ENCODE measurements at regions not wholly inside any gene's neighbourhood (a gene's known extent, or its start where the extent isn't known, plus 50 kb on each side); places are given as distances from the start of the nearest gene placed in this dataset.
"Not testable (repeated sequence)": the region's sequence is repeated elsewhere in the genome, so short reads cannot be mapped to it uniquely, and the experiment has no call there.

DNA sequence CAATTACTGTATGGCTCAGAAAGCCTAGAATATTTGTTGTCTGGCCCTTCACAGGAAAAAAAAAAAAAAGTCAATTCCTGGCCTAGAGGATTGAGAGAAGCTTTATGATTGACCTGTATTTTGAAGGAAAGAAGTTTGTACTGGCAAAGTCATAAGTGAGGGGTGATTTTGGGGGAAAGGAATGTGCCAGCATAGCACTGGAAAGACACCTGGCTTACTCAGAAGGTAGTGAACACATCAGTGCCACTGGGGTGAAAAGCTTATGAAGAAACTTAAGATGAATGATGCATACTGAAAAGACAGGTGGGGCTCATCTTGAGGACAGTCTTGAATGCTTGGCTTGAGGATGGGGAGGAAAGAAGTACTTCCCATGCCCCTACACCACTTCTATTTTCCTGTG lies 127.9 kb upstream of the RASA1 start:
- H3K27ac Mint-ChIP-seq = no peak overlapping the region
- H3K4me1 Mint-ChIP-seq = peaks cover 4% of the 10 kb centered on the region
- intact Hi-C loops (cut with micrococcal nuclease) = no loop called here

DNA sequence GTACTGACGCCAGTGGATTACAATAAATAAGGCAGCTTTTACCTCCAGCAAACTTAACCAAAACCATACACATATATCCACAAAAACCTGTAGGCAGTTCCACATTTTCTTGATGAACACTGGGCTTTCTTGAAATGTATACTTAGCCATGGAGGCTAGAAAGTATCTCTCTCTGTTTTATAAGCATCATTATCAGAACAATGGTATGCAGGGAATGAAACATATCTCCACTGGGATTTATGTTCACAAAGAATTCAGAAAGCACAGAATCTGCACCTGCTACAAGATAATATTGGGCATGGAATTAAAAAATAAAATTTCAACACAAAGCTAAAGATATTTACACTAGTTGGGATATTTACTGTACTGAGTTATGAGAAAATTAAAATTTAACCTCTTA lies 126.1 kb upstream of the RASA1 start:
- no peak overlapping the region for H3K4me2 ChIP-seq (replicated peaks; ENCODE audit: extremely low read depth, low read length, poor library complexity, severe bottlenecking)
- H3K9me3 ChIP-seq (replicated peaks in 1 of 2; ENCODE audit: control insufficient read depth in 1 of 2, insufficient read depth in 1 of 2, low read length in 2 of 2) = no peaks in the 10 kb centered on the region
- H3K36me3 ChIP-seq (replicated peaks in 1 of 2; ENCODE audit: control insufficient read depth in 1 of 2, insufficient read depth in 2 of 2, low read length in 2 of 2) = no peaks in the 10 kb centered on the region
- no peak for TF ChIP-seq CTCF (IDR thresholded peaks at IDR 0.05)
- DNase-seq = no peak
- no peak overlapping the region for H3K27ac Mint-ChIP-seq
- H3K27ac ChIP-seq (ENCODE audit: low read depth in 1 of 2, low read length in 2 of 2) = no peak overlapping the region
- WGBS (ENCODE audit: insufficient coverage) = 100% methylated on average over 1 of the region's 1 CpG
- intact Hi-C loops (cut with micrococcal nuclease) = no loop called here
- peaks cover 0 to 3% (median 2%) of the 10 kb centered on the region in 7 donors for H3K9me3 Mint-ChIP-seq
- no peak overlapping the region for H2AFZ ChIP-seq (ENCODE audit: insufficient read depth, low read depth, low read length, poor library complexity, severe bottlenecking)
- H3K4me3 Mint-ChIP-seq = no peak overlapping the region
- H3K9ac ChIP-seq (ENCODE audit: insufficient read depth, low read length, poor library complexity, severe bottlenecking) = no peak overlapping the region
- no peak overlapping the region for H3K4me3 ChIP-seq (replicated peaks in 1 of 3; ENCODE audit: low read depth in 2 of 3, low read length in 3 of 3)
- no peaks in the 10 kb centered on the region for H4K20me1 ChIP-seq (ENCODE audit: insufficient read depth, low read length)
- no peaks in the 10 kb centered on the region for H3K36me3 Mint-ChIP-seq
- H3K79me2 ChIP-seq (ENCODE audit: insufficient read depth, low read length) = no peaks in the 10 kb centered on the region
- H3K27me3 ChIP-seq (ENCODE audit: control insufficient read depth in 2 of 2, insufficient read depth in 2 of 2, low read length in 2 of 2) = no peaks in the 10 kb centered on the region
- peaks cover 0 to 4% (median 0%) of the 10 kb centered on the region in 3 donors for H3K27me3 Mint-ChIP-seq (ENCODE audit: low read depth in 3 of 3)
- no peaks in the 10 kb centered on the region for H3K4me1 ChIP-seq (ENCODE audit: control insufficient read depth in 1 of 2, insufficient read depth in 2 of 2, low read length in 2 of 2)
- H3K4me1 Mint-ChIP-seq = no peaks in the 10 kb centered on the region

More for the DNA sequence above, 127.9 kb upstream of the RASA1 start:
- no peak for DNase-seq
- Histone ChIP-seq H3K36me3 (replicated peaks in 1 of 2; ENCODE audit: control insufficient read depth in 1 of 2, insufficient read depth in 2 of 2, low read length in 2 of 2) (no peaks in the 10 kb centered on the region), H3K9ac (ENCODE audit: insufficient read depth, low read length, poor library complexity, severe bottlenecking) (no peak overlapping the region), H3K27ac (ENCODE audit: low read depth in 1 of 2, low read length in 2 of 2) (no peak overlapping the region), H3K4me1 (ENCODE audit: control insufficient read depth in 1 of 2, insufficient read depth in 2 of 2, low read length in 2 of 2) (no peaks in the 10 kb centered on the region), H3K9me3 (replicated peaks in 1 of 2; ENCODE audit: control insufficient read depth in 1 of 2, insufficient read depth in 1 of 2, low read length in 2 of 2) (no peaks in the 10 kb centered on the region), H3K4me3 (replicated peaks in 1 of 3; ENCODE audit: low read depth in 2 of 3, low read length in 3 of 3) (no peak overlapping the region), H2AFZ (ENCODE audit: insufficient read depth, low read depth, low read length, poor library complexity, severe bottlenecking) (no peak overlapping the region), H4K20me1 (ENCODE audit: insufficient read depth, low read length) (no peaks in the 10 kb centered on the region), H3K27me3 (ENCODE audit: control insufficient read depth in 2 of 2, insufficient read depth in 2 of 2, low read length in 2 of 2) (no peaks in the 10 kb centered on the region), H3K4me2 (replicated peaks; ENCODE audit: extremely low read depth, low read length, poor library complexity, severe bottlenecking) (no peak overlapping the region), H3K79me2 (ENCODE audit: insufficient read depth, low read length) (no peaks in the 10 kb centered on the region)
- no peak for TF ChIP-seq CTCF (IDR thresholded peaks at IDR 0.05)
- peaks cover 0 to 2% (median 0%) of the 10 kb centered on the region in 3 donors for H3K27me3 Mint-ChIP-seq (ENCODE audit: low read depth in 3 of 3)
- H3K9me3 Mint-ChIP-seq = peaks cover 0 to 3% (median under 1%) of the 10 kb centered on the region in 7 donors
- no peaks in the 10 kb centered on the region for H3K36me3 Mint-ChIP-seq
- no peak overlapping the region for H3K4me3 Mint-ChIP-seq

DNA sequence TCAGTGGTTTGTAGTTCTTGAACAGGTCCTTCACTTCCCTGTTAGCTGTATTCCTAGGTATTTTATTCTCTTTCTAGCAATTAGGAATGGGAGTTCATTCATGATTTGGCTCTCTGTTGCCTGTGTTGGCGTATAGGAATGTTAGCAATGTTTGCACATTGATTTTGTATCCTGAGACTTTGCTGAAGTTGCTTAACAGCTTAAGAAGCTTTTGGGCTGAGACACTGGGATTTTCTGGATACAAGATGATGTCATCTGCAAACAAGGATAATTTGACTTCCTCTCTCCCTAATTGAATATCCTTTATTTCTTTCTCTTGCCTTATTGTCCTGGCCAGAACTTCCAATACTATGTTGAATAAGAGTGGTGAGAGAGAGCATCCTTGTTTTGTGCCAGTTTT lies 121.8 kb upstream of the RASA1 start:
- H3K27me3 ChIP-seq (ENCODE audit: control insufficient read depth in 2 of 2, insufficient read depth in 2 of 2, low read length in 2 of 2); H3K27ac Mint-ChIP-seq; H2AFZ ChIP-seq (ENCODE audit: insufficient read depth, low read depth, low read length, poor library complexity, severe bottlenecking); intact Hi-C loops (cut with micrococcal nuclease); H3K36me3 Mint-ChIP-seq; H3K4me1 Mint-ChIP-seq; H3K9ac ChIP-seq (ENCODE audit: insufficient read depth, low read length, poor library complexity, severe bottlenecking); H3K4me1 ChIP-seq (ENCODE audit: control insufficient read depth in 1 of 2, insufficient read depth in 2 of 2, low read length in 2 of 2); H3K4me3 ChIP-seq (replicated peaks in 1 of 3; ENCODE audit: low read depth in 2 of 3, low read length in 3 of 3); H3K36me3 ChIP-seq (replicated peaks in 1 of 2; ENCODE audit: control insufficient read depth in 1 of 2, insufficient read depth in 2 of 2, low read length in 2 of 2); H3K4me2 ChIP-seq (replicated peaks; ENCODE audit: extremely low read depth, low read length, poor library complexity, severe bottlenecking); H3K9me3 ChIP-seq (replicated peaks in 1 of 2; ENCODE audit: control insufficient read depth in 1 of 2, insufficient read depth in 1 of 2, low read length in 2 of 2); DNase-seq; H3K27ac ChIP-seq (ENCODE audit: low read depth in 1 of 2, low read length in 2 of 2); H4K20me1 ChIP-seq (ENCODE audit: insufficient read depth, low read length); H3K9me3 Mint-ChIP-seq; H3K4me3 Mint-ChIP-seq; H3K27me3 Mint-ChIP-seq (ENCODE audit: low read depth in 3 of 3); H3K79me2 ChIP-seq (ENCODE audit: insufficient read depth, low read length): not testable (repeated sequence)
- WGBS (ENCODE audit: insufficient coverage) = no CpG with 5 or more reads among the region's 1 CpG

All from CD14-positive monocyte (primary cell).